ENCODE measurements at regions not wholly inside any gene's neighbourhood (a gene's known extent, or its start where the extent isn't known, plus 50 kb on each side); places are given as distances from the start of the nearest gene placed in this dataset.

DNA sequence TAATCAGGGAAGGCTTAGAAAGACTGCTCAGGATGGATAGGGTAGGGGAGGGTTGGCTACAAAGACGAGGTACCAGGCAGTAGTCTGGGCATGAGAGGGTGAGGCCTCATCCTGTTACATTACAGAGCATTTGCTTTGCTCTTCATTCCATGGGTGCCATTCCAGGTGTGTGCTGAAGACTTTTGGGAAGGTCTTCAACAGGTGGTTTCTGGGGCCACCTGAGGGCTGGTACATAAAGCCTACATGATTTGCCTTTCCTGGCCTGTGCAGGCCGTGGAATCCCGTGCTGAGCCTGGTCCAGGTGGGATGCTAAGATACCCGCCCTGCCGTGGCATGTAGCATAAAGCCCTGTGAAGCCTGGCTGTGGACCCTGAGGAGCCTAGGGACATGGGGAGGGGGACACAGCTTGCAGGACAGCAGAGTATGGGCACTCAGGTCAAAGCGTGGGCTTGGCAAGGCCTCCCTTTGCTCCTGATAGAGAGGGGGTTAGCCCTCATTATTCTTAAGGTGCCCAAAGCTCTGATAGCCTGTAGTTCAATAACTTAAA lies 55.6 kb upstream of the ZNF536 start:
- whole genome bisulfite sequencing (ENCODE audit: low lambda C conversion rate) = 12% methylated on average over 4 of the region's 6 CpGs
- ChIA-PET CTCF (no interaction called here), POLR2A (no interaction called here)
- DNase-seq = no peak
- H3K9ac ChIP-seq = no peak overlapping the region
- no peaks in the 10 kb centered on the region for H4K20me1 ChIP-seq (ENCODE audit: insufficient read depth)
- no peaks in the 10 kb centered on the region for H3K79me2 ChIP-seq (ENCODE audit: insufficient read depth)
- no peaks in the 10 kb centered on the region for H3K9me2 ChIP-seq
- no peaks in the 10 kb centered on the region; a peak in 1 of 4 replicates for H3K4me1 ChIP-seq (ENCODE audit: control insufficient read depth in 1 of 2, insufficient read depth in 2 of 2, low read depth in 1 of 2, low read length in 1 of 2)
- no peak for TF ChIP-seq TAF1 (IDR thresholded peaks at IDR 0.05; ENCODE audit: borderline replicate concordance, low read depth, low read length)
- TF ChIP-seq MEF2A (IDR thresholded peaks at IDR 0.05; ENCODE audit: borderline replicate concordance, low read depth) = no peak
- no peak for TF ChIP-seq GATA2 (CRISPR knock-in tag; IDR thresholded peaks at IDR 0.05)
- no peak for TF ChIP-seq EP300 (IDR thresholded peaks at IDR 0.05; ENCODE audit: borderline replicate concordance in 1 of 2, low read depth in 1 of 2, low read length in 1 of 2)
- TF ChIP-seq, protein P1, sequence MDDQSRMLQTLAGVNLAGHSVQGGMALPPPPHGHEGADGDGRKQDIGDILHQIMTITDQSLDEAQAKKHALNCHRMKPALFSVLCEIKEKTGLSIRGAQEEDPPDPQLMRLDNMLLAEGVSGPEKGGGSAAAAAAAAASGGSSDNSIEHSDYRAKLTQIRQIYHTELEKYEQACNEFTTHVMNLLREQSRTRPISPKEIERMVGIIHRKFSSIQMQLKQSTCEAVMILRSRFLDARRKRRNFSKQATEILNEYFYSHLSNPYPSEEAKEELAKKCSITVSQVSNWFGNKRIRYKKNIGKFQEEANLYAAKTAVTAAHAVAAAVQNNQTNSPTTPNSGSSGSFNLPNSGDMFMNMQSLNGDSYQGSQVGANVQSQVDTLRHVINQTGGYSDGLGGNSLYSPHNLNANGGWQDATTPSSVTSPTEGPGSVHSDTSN (IDR thresholded peaks at IDR 0.05) = no peak
- no peak for TF ChIP-seq MXI1 (IDR thresholded peaks at IDR 0.05; ENCODE audit: low read depth, low read length)
- TF ChIP-seq, protein P2, sequence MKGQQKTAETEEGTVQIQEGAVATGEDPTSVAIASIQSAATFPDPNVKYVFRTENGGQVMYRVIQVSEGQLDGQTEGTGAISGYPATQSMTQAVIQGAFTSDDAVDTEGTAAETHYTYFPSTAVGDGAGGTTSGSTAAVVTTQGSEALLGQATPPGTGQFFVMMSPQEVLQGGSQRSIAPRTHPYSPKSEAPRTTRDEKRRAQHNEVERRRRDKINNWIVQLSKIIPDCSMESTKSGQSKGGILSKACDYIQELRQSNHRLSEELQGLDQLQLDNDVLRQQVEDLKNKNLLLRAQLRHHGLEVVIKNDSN (IDR thresholded peaks at IDR 0.05; ENCODE audit: borderline replicate concordance, low read depth) = no peak
- H3F3A ChIP-seq (replicated peaks; ENCODE audit: insufficient read depth) = no peaks in the 10 kb centered on the region
- H3K4me3 ChIP-seq (ENCODE audit: low read depth in 2 of 2, low read length in 1 of 2) = no peak overlapping the region
- no peak overlapping the region for H3K4me2 ChIP-seq
- no peaks in the 10 kb centered on the region for H3K27me3 ChIP-seq (ENCODE audit: insufficient read depth)
- no peak overlapping the region for H3K27ac ChIP-seq (ENCODE audit: low read depth in 2 of 2, low read length in 1 of 2)
- H3K9me3 ChIP-seq = no peaks in the 10 kb centered on the region
- no peaks in the 10 kb centered on the region for H3K36me3 ChIP-seq (replicated peaks in 1 of 2; ENCODE audit: control insufficient read depth in 1 of 2, insufficient read depth in 2 of 2, low read length in 1 of 2)
- no peak overlapping the region for H2AFZ ChIP-seq (ENCODE audit: low read depth)

DNA sequence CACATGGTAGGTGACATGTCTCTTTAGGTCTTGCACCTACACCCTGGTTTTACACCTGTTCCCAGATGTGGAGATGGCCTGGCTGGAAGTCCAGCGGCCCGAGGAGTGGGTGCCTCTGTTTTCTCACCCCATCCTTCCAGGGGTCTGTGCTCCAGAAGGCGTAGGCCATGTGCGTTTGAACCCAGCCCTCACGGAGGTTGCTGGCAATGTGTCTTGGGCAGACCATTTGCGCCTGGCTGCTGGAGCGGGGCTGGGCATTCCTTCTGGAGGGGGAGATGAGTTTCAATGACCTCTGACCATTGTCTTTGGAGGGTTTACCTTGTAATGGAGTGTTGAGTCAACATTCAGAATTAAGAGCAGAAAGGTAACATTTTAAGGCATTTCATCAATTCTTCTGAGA lies 54.8 kb upstream of the ZNF536 start:
- ChIA-PET POLR2A (no interaction called here), CTCF (no interaction called here)
- DNase-seq = no peak
- TF ChIP-seq, protein P3, sequence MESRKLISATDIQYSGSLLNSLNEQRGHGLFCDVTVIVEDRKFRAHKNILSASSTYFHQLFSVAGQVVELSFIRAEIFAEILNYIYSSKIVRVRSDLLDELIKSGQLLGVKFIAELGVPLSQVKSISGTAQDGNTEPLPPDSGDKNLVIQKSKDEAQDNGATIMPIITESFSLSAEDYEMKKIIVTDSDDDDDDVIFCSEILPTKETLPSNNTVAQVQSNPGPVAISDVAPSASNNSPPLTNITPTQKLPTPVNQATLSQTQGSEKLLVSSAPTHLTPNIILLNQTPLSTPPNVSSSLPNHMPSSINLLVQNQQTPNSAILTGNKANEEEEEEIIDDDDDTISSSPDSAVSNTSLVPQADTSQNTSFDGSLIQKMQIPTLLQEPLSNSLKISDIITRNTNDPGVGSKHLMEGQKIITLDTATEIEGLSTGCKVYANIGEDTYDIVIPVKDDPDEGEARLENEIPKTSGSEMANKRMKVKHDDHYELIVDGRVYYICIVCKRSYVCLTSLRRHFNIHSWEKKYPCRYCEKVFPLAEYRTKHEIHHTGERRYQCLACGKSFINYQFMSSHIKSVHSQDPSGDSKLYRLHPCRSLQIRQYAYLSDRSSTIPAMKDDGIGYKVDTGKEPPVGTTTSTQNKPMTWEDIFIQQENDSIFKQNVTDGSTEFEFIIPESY (IDR thresholded peaks at IDR 0.05; ENCODE audit: borderline replicate concordance, low read depth) = no peak
- TF ChIP-seq, protein P4, sequence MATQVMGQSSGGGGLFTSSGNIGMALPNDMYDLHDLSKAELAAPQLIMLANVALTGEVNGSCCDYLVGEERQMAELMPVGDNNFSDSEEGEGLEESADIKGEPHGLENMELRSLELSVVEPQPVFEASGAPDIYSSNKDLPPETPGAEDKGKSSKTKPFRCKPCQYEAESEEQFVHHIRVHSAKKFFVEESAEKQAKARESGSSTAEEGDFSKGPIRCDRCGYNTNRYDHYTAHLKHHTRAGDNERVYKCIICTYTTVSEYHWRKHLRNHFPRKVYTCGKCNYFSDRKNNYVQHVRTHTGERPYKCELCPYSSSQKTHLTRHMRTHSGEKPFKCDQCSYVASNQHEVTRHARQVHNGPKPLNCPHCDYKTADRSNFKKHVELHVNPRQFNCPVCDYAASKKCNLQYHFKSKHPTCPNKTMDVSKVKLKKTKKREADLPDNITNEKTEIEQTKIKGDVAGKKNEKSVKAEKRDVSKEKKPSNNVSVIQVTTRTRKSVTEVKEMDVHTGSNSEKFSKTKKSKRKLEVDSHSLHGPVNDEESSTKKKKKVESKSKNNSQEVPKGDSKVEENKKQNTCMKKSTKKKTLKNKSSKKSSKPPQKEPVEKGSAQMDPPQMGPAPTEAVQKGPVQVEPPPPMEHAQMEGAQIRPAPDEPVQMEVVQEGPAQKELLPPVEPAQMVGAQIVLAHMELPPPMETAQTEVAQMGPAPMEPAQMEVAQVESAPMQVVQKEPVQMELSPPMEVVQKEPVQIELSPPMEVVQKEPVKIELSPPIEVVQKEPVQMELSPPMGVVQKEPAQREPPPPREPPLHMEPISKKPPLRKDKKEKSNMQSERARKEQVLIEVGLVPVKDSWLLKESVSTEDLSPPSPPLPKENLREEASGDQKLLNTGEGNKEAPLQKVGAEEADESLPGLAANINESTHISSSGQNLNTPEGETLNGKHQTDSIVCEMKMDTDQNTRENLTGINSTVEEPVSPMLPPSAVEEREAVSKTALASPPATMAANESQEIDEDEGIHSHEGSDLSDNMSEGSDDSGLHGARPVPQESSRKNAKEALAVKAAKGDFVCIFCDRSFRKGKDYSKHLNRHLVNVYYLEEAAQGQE (IDR thresholded peaks at IDR 0.05; ENCODE audit: low read depth, low read length) = no peak
- TF ChIP-seq, protein P5, sequence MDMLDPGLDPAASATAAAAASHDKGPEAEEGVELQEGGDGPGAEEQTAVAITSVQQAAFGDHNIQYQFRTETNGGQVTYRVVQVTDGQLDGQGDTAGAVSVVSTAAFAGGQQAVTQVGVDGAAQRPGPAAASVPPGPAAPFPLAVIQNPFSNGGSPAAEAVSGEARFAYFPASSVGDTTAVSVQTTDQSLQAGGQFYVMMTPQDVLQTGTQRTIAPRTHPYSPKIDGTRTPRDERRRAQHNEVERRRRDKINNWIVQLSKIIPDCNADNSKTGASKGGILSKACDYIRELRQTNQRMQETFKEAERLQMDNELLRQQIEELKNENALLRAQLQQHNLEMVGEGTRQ (IDR thresholded peaks at IDR 0.05; ENCODE audit: borderline replicate concordance, low read depth, low read length) = no peak
- no peak for TF ChIP-seq FOXJ3 (CRISPR knock-in tag; IDR thresholded peaks at IDR 0.05)
- no peak for TF ChIP-seq TEAD4 (IDR thresholded peaks at IDR 0.05; ENCODE audit: borderline replicate concordance, insufficient read depth)
- TF ChIP-seq, protein P6, sequence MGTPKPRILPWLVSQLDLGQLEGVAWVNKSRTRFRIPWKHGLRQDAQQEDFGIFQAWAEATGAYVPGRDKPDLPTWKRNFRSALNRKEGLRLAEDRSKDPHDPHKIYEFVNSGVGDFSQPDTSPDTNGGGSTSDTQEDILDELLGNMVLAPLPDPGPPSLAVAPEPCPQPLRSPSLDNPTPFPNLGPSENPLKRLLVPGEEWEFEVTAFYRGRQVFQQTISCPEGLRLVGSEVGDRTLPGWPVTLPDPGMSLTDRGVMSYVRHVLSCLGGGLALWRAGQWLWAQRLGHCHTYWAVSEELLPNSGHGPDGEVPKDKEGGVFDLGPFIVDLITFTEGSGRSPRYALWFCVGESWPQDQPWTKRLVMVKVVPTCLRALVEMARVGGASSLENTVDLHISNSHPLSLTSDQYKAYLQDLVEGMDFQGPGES (IDR thresholded peaks at IDR 0.05; ENCODE audit: low read depth, low read length) = no peak
- no peaks in the 10 kb centered on the region; a peak in 1 of 4 replicates for H3K4me1 ChIP-seq (ENCODE audit: control insufficient read depth in 1 of 2, insufficient read depth in 2 of 2, low read depth in 1 of 2, low read length in 1 of 2)
- H3K9ac ChIP-seq = no peak overlapping the region
- H3F3A ChIP-seq (replicated peaks; ENCODE audit: insufficient read depth) = no peaks in the 10 kb centered on the region
- H3K9me3 ChIP-seq = no peaks in the 10 kb centered on the region
- H3K36me3 ChIP-seq (replicated peaks in 1 of 2; ENCODE audit: control insufficient read depth in 1 of 2, insufficient read depth in 2 of 2, low read length in 1 of 2) = no peaks in the 10 kb centered on the region
- WGBS (ENCODE audit: low lambda C conversion rate) = 41% methylated on average over 7 of the region's 7 CpGs
- no peak overlapping the region for H3K4me2 ChIP-seq
- H3K9me2 ChIP-seq = no peaks in the 10 kb centered on the region
- H3K27ac ChIP-seq (ENCODE audit: low read depth in 2 of 2, low read length in 1 of 2) = no peak overlapping the region
- no peaks in the 10 kb centered on the region for H4K20me1 ChIP-seq (ENCODE audit: insufficient read depth)
- H3K27me3 ChIP-seq (ENCODE audit: insufficient read depth) = no peaks in the 10 kb centered on the region
- H2AFZ ChIP-seq (ENCODE audit: low read depth) = no peak overlapping the region
- H3K4me3 ChIP-seq (ENCODE audit: low read depth in 2 of 2, low read length in 1 of 2) = no peak overlapping the region
- no peaks in the 10 kb centered on the region for H3K79me2 ChIP-seq (ENCODE audit: insufficient read depth)

All from SK-N-SH (cell line).